ENCODE measurements at regions not wholly inside any gene's neighbourhood (a gene's known extent, or its start where the extent isn't known, plus 50 kb on each side); places are given as distances from the start of the nearest gene placed in this dataset.
"Not testable (repeated sequence)": the region's sequence is repeated elsewhere in the genome, so short reads cannot be mapped to it uniquely, and the experiment has no call there.

- H2AFZ ChIP-seq (ENCODE audit: insufficient read depth, low read length, poor library complexity): no peak overlapping the region
- H3K27ac ChIP-seq (ENCODE audit: low read depth, low read length): no peak overlapping the region
- H2BK120ac ChIP-seq (ENCODE audit: insufficient read depth, low read length, poor library complexity): no peak overlapping the region
- no peak overlapping the region for H3K9ac ChIP-seq (ENCODE audit: low read length)
- no peaks in the 10 kb centered on the region for H3K36me3 ChIP-seq (ENCODE audit: control insufficient read depth in 1 of 2, insufficient read depth in 2 of 2, low read length in 2 of 2)
- no peak overlapping the region for H3K4me2 ChIP-seq (ENCODE audit: low read length)
- H3K18ac ChIP-seq (ENCODE audit: low read length): no peak overlapping the region
- no peak overlapping the region for H3K4ac ChIP-seq (ENCODE audit: low read depth, low read length)
- no peak overlapping the region for H2BK5ac ChIP-seq (ENCODE audit: low read depth, low read length, poor library complexity)
- no peak overlapping the region for H2AK5ac ChIP-seq (ENCODE audit: low read length)
- H3K4me1 ChIP-seq (ENCODE audit: control insufficient read depth in 1 of 2, insufficient read depth in 2 of 2, low read length in 2 of 2): peaks cover 0 to 3% of the 10 kb centered on the region in 2 experiments
- no peaks in the 10 kb centered on the region for H3K9me3 ChIP-seq (ENCODE audit: insufficient read depth, low read depth, low read length)
- WGBS (ENCODE audit: extremely low coverage, insufficient coverage, insufficient read length): no CpG with 5 or more reads among the region's 6 CpGs
- no peaks in the 10 kb centered on the region for H3K27me3 ChIP-seq (ENCODE audit: insufficient read depth, low read length)
- no peak overlapping the region for H2BK12ac ChIP-seq (ENCODE audit: low read length)
- no peak overlapping the region for H3K4me3 ChIP-seq (ENCODE audit: low read depth, low read length)
- no peak overlapping the region for H3K14ac ChIP-seq (ENCODE audit: low read length)
- no peak overlapping the region for H3K23ac ChIP-seq (ENCODE audit: low read length)
- H4K12ac ChIP-seq (ENCODE audit: low read depth, low read length): no peak overlapping the region
- DNase-seq: no peak
- H4K8ac ChIP-seq (ENCODE audit: low read depth, low read length): no peak overlapping the region
- H3K79me2 ChIP-seq (ENCODE audit: control insufficient read depth, insufficient read depth, low read length, poor library complexity): no peaks in the 10 kb centered on the region
- no peak overlapping the region for H4K91ac ChIP-seq (ENCODE audit: low read depth, low read length)
- no peaks in the 10 kb centered on the region for H3K79me1 ChIP-seq (ENCODE audit: low read length)
Measured at GRCh38 chr3:11735638-11736037, 91.9 kb upstream of the VGLL4 start.

GRCh38 chr3:11735111-11735510, 91.4 kb upstream of the VGLL4 start:
- DNase-seq: peak; percentile 72 to 86
- H3K4ac ChIP-seq (ENCODE audit: low read depth, low read length); H3K14ac ChIP-seq (ENCODE audit: low read length); H3K27ac ChIP-seq (ENCODE audit: low read depth, low read length); H3K4me1 ChIP-seq (ENCODE audit: control insufficient read depth in 1 of 2, insufficient read depth in 2 of 2, low read length in 2 of 2); H3K36me3 ChIP-seq (ENCODE audit: control insufficient read depth in 1 of 2, insufficient read depth in 2 of 2, low read length in 2 of 2); H3K4me2 ChIP-seq (ENCODE audit: low read length); H2BK12ac ChIP-seq (ENCODE audit: low read length); H2BK120ac ChIP-seq (ENCODE audit: insufficient read depth, low read length, poor library complexity); H3K9me3 ChIP-seq (ENCODE audit: insufficient read depth, low read depth, low read length); H3K79me2 ChIP-seq (ENCODE audit: control insufficient read depth, insufficient read depth, low read length, poor library complexity); H3K23ac ChIP-seq (ENCODE audit: low read length); H4K12ac ChIP-seq (ENCODE audit: low read depth, low read length); H3K4me3 ChIP-seq (ENCODE audit: low read depth, low read length); H3K18ac ChIP-seq (ENCODE audit: low read length); H3K9ac ChIP-seq (ENCODE audit: low read length); H4K91ac ChIP-seq (ENCODE audit: low read depth, low read length); H3K27me3 ChIP-seq (ENCODE audit: insufficient read depth, low read length); H2BK5ac ChIP-seq (ENCODE audit: low read depth, low read length, poor library complexity); H3K79me1 ChIP-seq (ENCODE audit: low read length); H4K8ac ChIP-seq (ENCODE audit: low read depth, low read length); H2AFZ ChIP-seq (ENCODE audit: insufficient read depth, low read length, poor library complexity); H2AK5ac ChIP-seq (ENCODE audit: low read length): not testable (repeated sequence)
- no CpG with 5 or more reads among the region's 4 CpGs for WGBS (ENCODE audit: extremely low coverage, insufficient coverage, insufficient read length)

GRCh38 chr3:11733914-11734313, 90.2 kb upstream of the VGLL4 start:
- no peak overlapping the region for H3K4me3 ChIP-seq (ENCODE audit: low read depth, low read length)
- no peak overlapping the region for H2AK5ac ChIP-seq (ENCODE audit: low read length)
- H3K4me1 ChIP-seq (ENCODE audit: control insufficient read depth in 1 of 2, insufficient read depth in 2 of 2, low read length in 2 of 2): peaks cover 0 to 3% of the 10 kb centered on the region in 2 experiments
- H3K4ac ChIP-seq (ENCODE audit: low read depth, low read length): no peak overlapping the region
- no peak overlapping the region for H3K4me2 ChIP-seq (ENCODE audit: low read length)
- no peak overlapping the region for H2AFZ ChIP-seq (ENCODE audit: insufficient read depth, low read length, poor library complexity)
- no peaks in the 10 kb centered on the region for H3K36me3 ChIP-seq (ENCODE audit: control insufficient read depth in 1 of 2, insufficient read depth in 2 of 2, low read length in 2 of 2)
- no peak overlapping the region for H3K9ac ChIP-seq (ENCODE audit: low read length)
- H3K18ac ChIP-seq (ENCODE audit: low read length): no peak overlapping the region
- H3K27ac ChIP-seq (ENCODE audit: low read depth, low read length): no peak overlapping the region
- H3K23ac ChIP-seq (ENCODE audit: low read length): no peak overlapping the region
- WGBS (ENCODE audit: extremely low coverage, insufficient coverage, insufficient read length): no CpG with 5 or more reads among the region's 7 CpGs
- no peak overlapping the region for H2BK12ac ChIP-seq (ENCODE audit: low read length)
- DNase-seq: peak; percentile 93 to 94
- H3K79me2 ChIP-seq (ENCODE audit: control insufficient read depth, insufficient read depth, low read length, poor library complexity): no peaks in the 10 kb centered on the region
- H3K79me1 ChIP-seq (ENCODE audit: low read length): no peaks in the 10 kb centered on the region
- H4K91ac ChIP-seq (ENCODE audit: low read depth, low read length): no peak overlapping the region
- H4K8ac ChIP-seq (ENCODE audit: low read depth, low read length): no peak overlapping the region
- H3K9me3 ChIP-seq (ENCODE audit: insufficient read depth, low read depth, low read length): no peaks in the 10 kb centered on the region
- H4K12ac ChIP-seq (ENCODE audit: low read depth, low read length): no peak overlapping the region
- no peak overlapping the region for H3K14ac ChIP-seq (ENCODE audit: low read length)
- no peak overlapping the region for H2BK120ac ChIP-seq (ENCODE audit: insufficient read depth, low read length, poor library complexity)
- no peaks in the 10 kb centered on the region for H3K27me3 ChIP-seq (ENCODE audit: insufficient read depth, low read length)
- no peak overlapping the region for H2BK5ac ChIP-seq (ENCODE audit: low read depth, low read length, poor library complexity)

GRCh38 chr3:11727207-11727606, 83.5 kb upstream of the VGLL4 start:
- Histone ChIP-seq H3K79me1 (ENCODE audit: low read length) (no peaks in the 10 kb centered on the region), H3K27ac (ENCODE audit: low read depth, low read length) (no peak overlapping the region), H2AFZ (ENCODE audit: insufficient read depth, low read length, poor library complexity) (no peak overlapping the region), H3K4me2 (ENCODE audit: low read length) (no peak overlapping the region), H3K36me3 (ENCODE audit: control insufficient read depth in 1 of 2, insufficient read depth in 2 of 2, low read length in 2 of 2) (no peaks in the 10 kb centered on the region), H2BK5ac (ENCODE audit: low read depth, low read length, poor library complexity) (no peak overlapping the region), H3K23ac (ENCODE audit: low read length) (no peak overlapping the region), H3K18ac (ENCODE audit: low read length) (no peak overlapping the region), H3K79me2 (ENCODE audit: control insufficient read depth, insufficient read depth, low read length, poor library complexity) (no peaks in the 10 kb centered on the region), H3K4me3 (ENCODE audit: low read depth, low read length) (no peak overlapping the region), H4K91ac (ENCODE audit: low read depth, low read length) (no peak overlapping the region), H3K14ac (ENCODE audit: low read length) (no peak overlapping the region), H3K9me3 (ENCODE audit: insufficient read depth, low read depth, low read length) (no peaks in the 10 kb centered on the region), H2AK5ac (ENCODE audit: low read length) (no peak overlapping the region), H3K4ac (ENCODE audit: low read depth, low read length) (no peak overlapping the region), H3K4me1 (ENCODE audit: control insufficient read depth in 1 of 2, insufficient read depth in 2 of 2, low read length in 2 of 2) (no peaks in the 10 kb centered on the region), H2BK120ac (ENCODE audit: insufficient read depth, low read length, poor library complexity) (no peak overlapping the region), H3K27me3 (ENCODE audit: insufficient read depth, low read length) (no peaks in the 10 kb centered on the region), H4K8ac (ENCODE audit: low read depth, low read length) (no peak overlapping the region), H2BK12ac (ENCODE audit: low read length) (no peak overlapping the region), H3K9ac (ENCODE audit: low read length) (no peak overlapping the region), H4K12ac (ENCODE audit: low read depth, low read length) (no peak overlapping the region)
- WGBS (ENCODE audit: extremely low coverage, insufficient coverage, insufficient read length): no CpG with 5 or more reads among the region's 2 CpGs
- peak; percentile 21 to 55 for DNase-seq
